HG03342 (cell line): ENCODE measurements at regions not wholly inside any gene's neighbourhood (a gene's known extent, or its start where the extent isn't known, plus 50 kb on each side); places are given as distances from the start of the nearest gene placed in this dataset.
"Not testable (repeated sequence)": the region's sequence is repeated elsewhere in the genome, so short reads cannot be mapped to it uniquely, and the experiment has no call there.

ENCODE experiments used
- ATAC-seq: cut with Tn5 transposase; IDR thresholded peaks from one replicate; pipeline ENCODE4 v1.9.1; 2021; ENCODE audit warnings: mild to moderate bottlenecking, moderate library complexity; ENCODE audit not compliant: unreplicated experiment

DNA sequence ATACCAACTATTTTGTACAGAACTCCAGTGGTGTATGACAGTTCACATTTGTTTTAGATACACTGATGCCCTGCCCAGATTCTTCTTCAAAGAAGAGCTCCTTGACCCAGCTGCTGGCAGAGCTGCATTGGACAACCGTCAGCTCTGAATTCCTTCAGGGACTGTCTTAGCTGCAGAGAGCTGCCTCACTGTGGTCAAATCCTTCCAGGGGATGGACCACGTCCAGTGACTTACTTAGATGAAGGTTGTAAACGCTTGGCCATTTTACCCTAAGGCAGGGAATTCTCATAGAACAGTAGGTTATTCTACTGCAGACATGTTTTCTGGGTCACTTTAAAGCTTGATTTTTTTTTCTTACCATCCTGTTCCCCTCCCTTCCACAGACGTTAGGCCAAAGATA, 905.0 kb upstream of the ATXN7L3B start:
- ATAC-seq, result no peak

DNA sequence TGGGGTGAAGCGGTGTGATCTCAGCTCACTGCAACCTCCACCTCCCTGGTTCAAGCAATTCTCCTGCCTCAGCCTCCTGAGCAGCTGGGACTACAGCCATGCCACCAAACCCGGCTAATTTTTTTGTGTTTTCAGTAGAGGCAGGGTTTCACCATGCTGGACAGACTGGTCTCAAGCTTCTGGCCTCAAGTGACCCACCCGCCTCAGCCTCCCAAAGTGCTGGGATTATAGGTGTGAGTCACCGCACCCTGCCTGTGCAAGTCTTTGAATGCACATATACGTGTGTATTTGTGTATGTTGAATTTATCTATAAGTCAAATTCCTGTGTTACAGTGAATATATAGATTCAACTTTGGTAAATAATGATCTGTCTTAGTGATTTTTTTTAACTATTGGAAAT, 898.2 kb upstream of the ATXN7L3B start:
- ATAC-seq, result not testable (repeated sequence)

GRCh38 chr12:73656375-73656774, 881.3 kb upstream of the ATXN7L3B start:
- no peak for ATAC-seq

DNA sequence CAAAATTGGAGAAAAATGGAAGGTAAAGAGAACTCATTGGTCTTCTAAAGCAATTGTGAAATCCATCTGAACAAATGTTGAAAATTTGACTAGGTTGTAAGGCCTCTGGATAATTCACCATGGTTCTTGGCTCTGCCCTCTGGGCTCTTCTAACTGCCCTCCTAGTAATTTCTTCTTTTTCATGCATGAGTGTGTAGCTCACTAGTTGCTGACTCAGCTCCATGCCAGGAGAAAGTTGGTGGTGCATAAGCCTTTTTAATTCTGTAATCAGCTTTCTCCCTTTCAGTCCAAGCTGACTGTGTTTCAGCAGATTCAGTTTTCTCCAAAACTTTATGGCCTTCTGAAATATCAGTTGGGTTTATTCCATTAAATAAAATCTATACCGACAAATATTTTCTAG, 877.8 kb upstream of the ATXN7L3B start:
- no peak for ATAC-seq

- no peak for ATAC-seq
Observed at GRCh38 chr12:73665193-73665592, 872.4 kb upstream of the ATXN7L3B start.

- ATAC-seq, result not testable (repeated sequence)
Observed at GRCh38 chr12:73671550-73671949, 866.1 kb upstream of the ATXN7L3B start.

GRCh38 chr12:73677520-73678291, 859.9 kb upstream of the ATXN7L3B start:
- no peak for ATAC-seq

GRCh38 chr12:73678335-73678734, 859.3 kb upstream of the ATXN7L3B start:
- ATAC-seq, result no peak

DNA sequence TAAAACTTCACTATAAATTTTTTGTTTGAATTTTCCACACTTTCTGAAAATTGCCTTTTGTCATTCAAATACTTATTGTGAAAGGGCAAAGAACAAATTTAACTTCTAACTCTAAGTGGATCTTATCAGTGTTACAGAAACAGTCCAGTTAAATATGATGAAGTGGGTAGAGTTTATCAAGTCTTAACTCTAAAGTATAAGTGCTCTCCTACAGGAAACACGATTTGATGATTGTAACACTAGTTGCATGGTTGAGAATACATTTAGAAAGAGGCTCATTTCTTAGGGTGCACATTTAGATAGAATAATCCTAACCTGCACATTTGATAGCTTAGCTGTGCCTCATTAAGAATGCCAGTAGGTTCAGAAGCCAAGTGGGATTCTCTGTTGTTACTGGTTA, 838.3 kb upstream of the ATXN7L3B start:
- ATAC-seq, result no peak

GRCh38 chr12:73714655-73715054, 823.0 kb upstream of the ATXN7L3B start:
- no peak for ATAC-seq

DNA sequence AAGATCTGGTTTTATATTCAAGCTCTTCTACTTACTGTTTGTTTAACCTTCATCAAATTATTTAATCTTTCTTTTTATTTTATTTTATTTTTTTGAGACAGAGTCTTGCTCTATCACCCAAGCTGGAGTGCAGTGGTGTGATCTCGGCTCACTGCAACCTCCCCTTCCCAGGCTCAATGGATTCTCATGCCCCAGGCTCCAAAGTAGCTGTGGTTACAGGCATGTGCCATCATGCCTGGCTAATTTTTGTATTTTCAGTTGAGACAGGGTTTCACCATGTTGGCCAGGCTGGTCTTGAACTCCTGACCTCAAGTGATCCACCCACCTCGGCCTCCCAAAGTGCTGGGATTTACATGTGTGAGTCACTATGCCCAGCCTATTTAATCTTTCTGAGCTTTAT, 821.5 kb upstream of the ATXN7L3B start:
- ATAC-seq, result not testable (repeated sequence)

DNA sequence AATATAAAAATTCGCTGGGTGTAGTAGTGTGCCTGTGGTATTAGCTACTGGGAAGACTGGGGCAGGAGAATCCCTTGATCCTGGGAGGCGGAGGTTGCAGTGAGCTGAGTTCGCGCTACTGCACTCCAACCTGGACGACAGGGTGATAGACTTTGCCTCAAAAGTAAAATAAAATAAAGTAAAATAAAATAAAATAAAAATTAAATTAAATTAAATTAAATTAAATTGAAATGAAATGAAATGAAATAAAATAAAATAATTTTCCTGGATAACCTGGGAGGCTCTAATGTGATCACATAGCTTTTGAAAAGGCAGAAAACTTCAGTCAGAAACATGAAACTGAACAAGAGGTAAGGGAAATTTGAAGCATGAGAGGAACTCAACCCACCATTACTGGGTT, 818.4 kb upstream of the ATXN7L3B start:
- ATAC-seq, result no peak

DNA sequence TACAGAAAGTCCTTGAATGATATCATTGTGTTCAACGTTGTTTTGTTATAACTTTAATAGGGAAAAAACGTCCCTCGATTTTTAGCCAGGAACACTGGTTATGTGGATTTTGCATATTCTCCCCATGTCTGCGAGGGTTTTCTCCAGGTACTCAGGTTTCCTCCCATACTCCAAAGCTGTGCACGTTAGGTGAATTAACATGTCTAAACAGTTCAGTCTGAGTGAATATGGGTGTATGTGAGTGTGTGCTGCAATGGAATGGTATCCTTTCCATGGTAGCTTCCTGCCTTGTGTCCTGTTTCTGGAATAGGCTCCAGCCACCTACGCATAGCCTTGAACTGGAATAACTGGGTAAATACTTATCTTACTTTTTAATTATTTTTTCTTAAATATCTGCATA, 810.8 kb upstream of the ATXN7L3B start:
- ATAC-seq, result no peak

DNA sequence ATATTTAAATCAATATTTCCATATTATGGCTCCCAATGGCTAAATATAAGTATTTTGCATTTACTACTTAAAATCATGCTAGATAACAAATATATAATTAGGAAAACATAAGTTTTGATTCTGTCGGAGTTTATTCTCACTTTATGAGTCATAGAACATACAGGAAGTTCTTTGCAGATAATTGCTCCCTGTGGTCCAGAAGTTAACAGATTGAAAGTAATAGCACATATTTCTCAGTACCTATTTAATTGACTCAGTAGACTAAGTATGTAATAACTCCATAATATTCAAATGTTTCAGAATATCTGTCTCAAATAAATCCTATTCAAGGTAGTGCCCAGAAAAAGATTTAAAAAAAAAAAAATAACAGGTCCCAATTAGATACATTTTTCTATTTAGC, 806.0 kb upstream of the ATXN7L3B start:
- no peak for ATAC-seq

DNA sequence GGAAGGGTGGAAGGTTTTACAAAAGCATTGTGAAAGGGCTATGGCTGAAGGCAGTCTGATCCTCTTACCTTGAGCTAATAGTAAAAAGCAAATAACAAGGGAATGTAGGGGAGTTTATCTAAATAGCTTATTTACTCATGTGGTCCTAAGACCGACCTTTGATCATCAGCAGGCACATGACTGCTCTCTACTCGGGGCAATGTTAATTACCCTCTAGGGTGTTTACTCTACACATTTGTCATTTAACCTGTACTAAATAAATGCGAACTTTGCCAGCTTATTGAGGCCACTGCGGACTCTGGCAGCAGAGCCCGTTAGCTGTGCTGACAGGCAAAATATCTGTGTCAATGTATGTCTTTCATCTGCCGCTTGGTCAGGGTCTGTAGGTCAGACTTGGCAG, 768.3 kb upstream of the ATXN7L3B start:
- no peak for ATAC-seq

DNA sequence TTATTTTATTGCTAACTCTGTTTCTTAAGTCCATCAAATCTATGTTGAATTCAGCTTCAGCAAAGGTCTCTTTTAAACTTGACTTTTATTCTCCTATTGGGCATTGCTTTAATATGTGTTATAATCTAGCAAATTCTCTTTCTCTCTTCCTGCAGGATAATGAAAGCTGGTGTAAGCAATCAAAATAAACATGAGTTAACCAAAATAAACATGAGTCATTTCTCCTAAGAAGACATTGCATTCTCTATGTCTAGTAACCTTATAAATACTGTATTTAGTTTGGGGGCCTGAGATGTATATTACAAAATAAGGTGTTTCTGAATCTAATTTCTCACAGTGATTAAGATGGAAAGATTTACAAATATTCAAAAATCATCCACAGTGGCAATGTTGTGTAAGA, 739.1 kb upstream of the ATXN7L3B start:
- no peak for ATAC-seq

DNA sequence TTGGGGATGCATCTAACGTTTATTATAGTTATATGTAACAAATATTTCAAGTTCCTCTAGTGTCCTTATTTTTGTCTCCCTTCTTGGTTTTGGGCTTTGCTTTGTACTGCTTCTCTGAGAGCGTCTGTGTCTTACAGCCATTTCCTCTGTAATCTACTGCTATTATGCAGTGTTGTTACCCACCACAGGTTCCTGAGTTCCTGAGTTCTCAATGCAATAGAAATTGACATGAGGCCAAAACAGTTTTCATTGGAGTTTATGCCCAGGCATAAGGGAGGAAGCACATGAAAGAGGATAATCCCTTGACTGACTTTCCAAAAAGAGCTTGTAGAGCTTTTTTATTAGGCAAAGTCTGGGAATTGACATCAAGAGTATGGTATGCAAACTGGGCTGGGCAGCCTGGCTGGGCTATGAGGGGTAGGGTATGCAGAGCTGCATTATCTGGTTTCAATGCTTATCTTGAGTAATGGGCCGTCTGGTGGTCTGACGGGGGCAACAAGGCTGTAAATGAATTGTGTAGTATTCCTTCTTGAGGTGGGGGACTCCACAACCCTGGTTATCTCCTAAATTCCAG, 722.5 kb upstream of the ATXN7L3B start:
- ATAC-seq, result no peak

DNA sequence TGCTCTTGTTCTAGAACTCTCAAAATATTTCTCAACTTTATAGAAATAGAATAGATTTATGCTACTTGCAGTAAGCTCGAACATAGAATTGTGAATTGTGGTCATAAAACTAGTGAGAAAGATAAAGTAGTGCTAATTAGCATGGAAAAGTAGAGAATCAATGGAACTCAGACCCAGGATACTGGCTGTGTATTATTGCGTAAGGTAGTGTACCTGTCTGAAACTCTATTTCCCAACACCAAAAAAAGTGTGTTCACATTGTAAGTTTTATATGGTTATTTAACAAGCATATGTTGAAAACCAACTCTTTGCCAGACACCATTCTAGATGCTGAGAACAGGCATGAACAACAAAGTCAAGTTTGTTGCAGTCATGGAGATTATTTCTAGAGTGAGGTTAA, 720.5 kb upstream of the ATXN7L3B start:
- ATAC-seq, result no peak

DNA sequence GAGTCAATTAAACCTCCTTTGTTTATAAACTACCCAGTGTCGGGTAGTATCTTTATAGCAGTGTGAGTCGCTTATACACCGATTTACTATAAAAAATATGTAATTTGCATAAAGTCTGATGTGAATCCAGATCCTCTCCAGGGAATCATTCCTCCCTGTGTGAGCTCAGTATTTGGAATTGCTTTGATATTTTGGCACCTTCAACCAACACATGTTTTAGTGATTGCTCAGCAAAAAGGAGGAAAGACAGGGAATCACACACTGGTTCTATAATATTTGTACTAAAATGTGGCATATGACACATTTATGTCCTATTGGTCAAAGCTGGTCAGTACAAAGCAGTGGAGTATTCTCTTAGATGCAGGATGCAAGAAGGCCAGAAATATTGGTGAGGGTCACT, 703.9 kb upstream of the ATXN7L3B start:
- ATAC-seq, result no peak

DNA sequence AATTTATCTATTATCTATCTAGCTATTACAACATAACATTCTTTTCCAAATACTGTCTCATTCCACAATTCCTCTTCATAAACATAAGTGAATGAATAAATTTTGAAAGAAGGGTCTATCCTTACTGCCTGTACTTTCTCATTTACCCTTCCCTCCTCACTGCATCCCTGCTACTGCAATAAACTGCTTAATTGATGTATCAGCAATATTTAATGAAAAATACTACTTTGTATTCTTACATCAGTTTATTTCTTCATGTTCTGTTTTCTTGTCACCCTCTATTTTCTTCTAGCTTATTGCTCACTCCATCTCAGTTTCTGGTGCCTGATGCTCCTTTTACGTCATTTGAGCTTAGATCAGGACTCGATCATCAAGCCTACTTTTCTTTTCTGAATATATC, 695.7 kb upstream of the ATXN7L3B start:
- ATAC-seq, result no peak

- ATAC-seq, result no peak
Observed at GRCh38 chr12:73863546-73863945, 674.1 kb upstream of the ATXN7L3B start.

DNA sequence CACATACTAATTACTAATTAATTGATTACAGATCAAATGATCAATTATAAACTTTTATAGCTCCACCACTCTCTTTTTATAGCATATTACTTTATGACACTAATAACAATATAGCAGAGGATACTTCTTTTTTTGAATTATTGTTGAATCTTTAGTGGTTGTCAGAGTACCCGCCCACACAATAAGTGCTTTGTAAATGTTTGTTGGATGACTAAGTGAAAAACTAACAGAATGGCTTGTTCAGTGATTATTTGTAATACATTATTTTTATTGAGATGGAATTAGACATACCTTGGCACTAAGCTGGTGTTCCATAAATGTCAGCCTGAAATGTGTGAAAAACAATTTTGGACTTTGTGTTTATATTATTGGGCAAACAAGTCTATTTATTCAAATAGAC, 670.5 kb upstream of the ATXN7L3B start:
- ATAC-seq, result no peak

GRCh38 chr12:73877291-73877690, 660.3 kb upstream of the ATXN7L3B start:
- ATAC-seq, result not testable (repeated sequence)
